ENCODE measurements at regions not wholly inside any gene's neighbourhood (a gene's known extent, or its start where the extent isn't known, plus 50 kb on each side); places are given as distances from the start of the nearest gene placed in this dataset.

- TF ChIP-seq EZH2phosphoT487 (IDR thresholded peaks at IDR 0.05) (no peak), EZH2 (IDR thresholded peaks at IDR 0.05) (no peak)
- TF ChIP-seq, protein P1, sequence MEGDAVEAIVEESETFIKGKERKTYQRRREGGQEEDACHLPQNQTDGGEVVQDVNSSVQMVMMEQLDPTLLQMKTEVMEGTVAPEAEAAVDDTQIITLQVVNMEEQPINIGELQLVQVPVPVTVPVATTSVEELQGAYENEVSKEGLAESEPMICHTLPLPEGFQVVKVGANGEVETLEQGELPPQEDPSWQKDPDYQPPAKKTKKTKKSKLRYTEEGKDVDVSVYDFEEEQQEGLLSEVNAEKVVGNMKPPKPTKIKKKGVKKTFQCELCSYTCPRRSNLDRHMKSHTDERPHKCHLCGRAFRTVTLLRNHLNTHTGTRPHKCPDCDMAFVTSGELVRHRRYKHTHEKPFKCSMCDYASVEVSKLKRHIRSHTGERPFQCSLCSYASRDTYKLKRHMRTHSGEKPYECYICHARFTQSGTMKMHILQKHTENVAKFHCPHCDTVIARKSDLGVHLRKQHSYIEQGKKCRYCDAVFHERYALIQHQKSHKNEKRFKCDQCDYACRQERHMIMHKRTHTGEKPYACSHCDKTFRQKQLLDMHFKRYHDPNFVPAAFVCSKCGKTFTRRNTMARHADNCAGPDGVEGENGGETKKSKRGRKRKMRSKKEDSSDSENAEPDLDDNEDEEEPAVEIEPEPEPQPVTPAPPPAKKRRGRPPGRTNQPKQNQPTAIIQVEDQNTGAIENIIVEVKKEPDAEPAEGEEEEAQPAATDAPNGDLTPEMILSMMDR (IDR thresholded peaks at IDR 0.05), result no peak
- Mint-ChIP-seq H3K27ac (no peak overlapping the region), H3K9me3 (peaks cover 10% of the 10 kb centered on the region), H3K4me3 (no peak overlapping the region), H3K36me3 (no peaks in the 10 kb centered on the region), H3K4me1 (no peaks in the 10 kb centered on the region), H3K27me3 (ENCODE audit: insufficient read depth, low read depth) (no peaks in the 10 kb centered on the region)
- Histone ChIP-seq H3K79me2 (ENCODE audit: low read depth) (no peaks in the 10 kb centered on the region), H3K36me3 (no peaks in the 10 kb centered on the region), H3F3A (ENCODE audit: low read depth) (no peaks in the 10 kb centered on the region), H3K9ac (no peak overlapping the region), H3K4me3 (no peak overlapping the region), H3K9me3 (ENCODE audit: low read depth) (peaks cover 4% of the 10 kb centered on the region), H3K27ac (no peak overlapping the region), H3K27me3 (no peaks in the 10 kb centered on the region), H2AFZ (replicated peaks) (peak overlapping the region; percentile 85), H3K4me2 (peak overlapping the region; percentile 15), H4K20me1 (ENCODE audit: low read depth) (no peaks in the 10 kb centered on the region), H3K4me1 (peaks cover 7% of the 10 kb centered on the region)
- no peak for DNase-seq (ENCODE audit: low spot score)
Observed at GRCh38 chr7:110337646-110338045, 753.3 kb upstream of the LRRN3 start.

GRCh38 chr7:110347081-110347480, 743.8 kb upstream of the LRRN3 start:
- TF ChIP-seq EZH2phosphoT487 (IDR thresholded peaks at IDR 0.05) (no peak), EZH2 (IDR thresholded peaks at IDR 0.05) (no peak)
- TF ChIP-seq, protein P1 (IDR thresholded peaks at IDR 0.05), result no peak
- Histone ChIP-seq H2AFZ (replicated peaks) (no peak overlapping the region), H3K4me3 (no peak overlapping the region), H3K4me1 (no peaks in the 10 kb centered on the region), H3K27ac (no peak overlapping the region), H4K20me1 (ENCODE audit: low read depth) (no peaks in the 10 kb centered on the region), H3K9ac (no peak overlapping the region), H3K4me2 (no peak overlapping the region), H3K79me2 (ENCODE audit: low read depth) (no peaks in the 10 kb centered on the region), H3F3A (ENCODE audit: low read depth) (no peaks in the 10 kb centered on the region), H3K36me3 (no peaks in the 10 kb centered on the region), H3K9me3 (ENCODE audit: low read depth) (no peaks in the 10 kb centered on the region), H3K27me3 (no peaks in the 10 kb centered on the region)
- H3K27me3 Mint-ChIP-seq (ENCODE audit: insufficient read depth, low read depth), result no peaks in the 10 kb centered on the region
- H3K4me1 Mint-ChIP-seq, result no peaks in the 10 kb centered on the region
- H3K9me3 Mint-ChIP-seq, result peaks cover 5% of the 10 kb centered on the region
- no peak overlapping the region for H3K4me3 Mint-ChIP-seq
- no peaks in the 10 kb centered on the region for H3K36me3 Mint-ChIP-seq
- no peak for DNase-seq (ENCODE audit: low spot score)
- H3K27ac Mint-ChIP-seq, result no peak overlapping the region

DNA sequence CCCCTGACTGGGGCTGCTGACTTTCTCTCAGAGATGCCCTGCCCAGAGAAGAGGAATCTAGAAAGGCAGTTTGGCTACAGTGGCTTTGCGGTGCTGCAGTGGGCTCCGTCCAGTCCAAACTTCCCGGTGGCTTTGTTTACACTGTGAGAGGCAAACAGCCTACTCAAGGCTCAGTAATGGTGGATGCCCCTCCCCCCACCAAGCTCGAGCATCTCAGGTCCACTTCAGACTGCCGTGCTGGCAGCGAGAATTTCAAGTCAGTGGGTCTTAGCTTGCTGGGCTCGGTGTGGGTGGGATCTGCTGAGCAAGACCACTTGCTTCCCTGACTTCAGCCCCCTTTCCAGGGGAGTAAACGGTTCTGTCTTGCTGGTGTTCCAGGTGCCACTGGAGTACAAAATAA, 734.5 kb upstream of the LRRN3 start:
- no peaks in the 10 kb centered on the region for H4K20me1 ChIP-seq (ENCODE audit: low read depth)
- no peak for DNase-seq (ENCODE audit: low spot score)
- no peaks in the 10 kb centered on the region for H3K4me1 Mint-ChIP-seq

More for the DNA sequence above, 734.5 kb upstream of the LRRN3 start:
- no peak overlapping the region for H3K27ac ChIP-seq
- no peak overlapping the region for H3K4me3 ChIP-seq
- no peaks in the 10 kb centered on the region for H3K9me3 ChIP-seq (ENCODE audit: low read depth)
- no peaks in the 10 kb centered on the region for H3K36me3 Mint-ChIP-seq
- H3K4me1 ChIP-seq, result no peaks in the 10 kb centered on the region
- no peak overlapping the region for H3K27ac Mint-ChIP-seq
- peaks cover 24% of the 10 kb centered on the region for H3K9me3 Mint-ChIP-seq
- no peaks in the 10 kb centered on the region for H3F3A ChIP-seq (ENCODE audit: low read depth)
- peak overlapping the region; percentile 10 for H2AFZ ChIP-seq (replicated peaks)
- H3K4me2 ChIP-seq, result no peak overlapping the region
- no peaks in the 10 kb centered on the region for H3K79me2 ChIP-seq (ENCODE audit: low read depth)
- H3K9ac ChIP-seq, result no peak overlapping the region
- TF ChIP-seq EZH2 (IDR thresholded peaks at IDR 0.05) (no peak), EZH2phosphoT487 (IDR thresholded peaks at IDR 0.05) (no peak)
- TF ChIP-seq, protein P1 (IDR thresholded peaks at IDR 0.05), result no peak
- H3K27me3 Mint-ChIP-seq (ENCODE audit: insufficient read depth, low read depth), result peaks cover 2% of the 10 kb centered on the region
- H3K27me3 ChIP-seq, result no peaks in the 10 kb centered on the region
- no peaks in the 10 kb centered on the region for H3K36me3 ChIP-seq
- H3K4me3 Mint-ChIP-seq, result no peak overlapping the region

All from neural progenitor cell (in vitro differentiated cells).